Gastrocnemius medialis (tissue), 4 donors: ENCODE measurements at regions not wholly inside any gene's neighbourhood (a gene's known extent, or its start where the extent isn't known, plus 50 kb on each side); places are given as distances from the start of the nearest gene placed in this dataset.

Experiments used
- CTCF ChIP-seq, 5 experiments: fragments of 450-650 bp in 3 of 5; fragments of 200-600 bp in 2 of 5; sonication (generic) in 2 of 5; IDR thresholded peaks in 4 of 5; conservative IDR thresholded peaks in 1 of 5; 1 replicate in 4 of 5; 2 replicates in 1 of 5; pipeline ENCODE4 v1.5.1; 2016 to 2019; ENCODE audit warnings: antibody characterized with exemption in 5 of 5, mild to moderate bottlenecking in 3 of 5, moderate library complexity in 3 of 5
- POLR2A ChIP-seq, 2 donors: fragments of 450-650 bp; IDR thresholded peaks; one replicate each; pipeline ENCODE4 v1.6.1; 2017; ENCODE audit warnings: antibody characterized with exemption in 2 of 2, mild to moderate bottlenecking in 2 of 2, moderate library complexity in 2 of 2

DNA sequence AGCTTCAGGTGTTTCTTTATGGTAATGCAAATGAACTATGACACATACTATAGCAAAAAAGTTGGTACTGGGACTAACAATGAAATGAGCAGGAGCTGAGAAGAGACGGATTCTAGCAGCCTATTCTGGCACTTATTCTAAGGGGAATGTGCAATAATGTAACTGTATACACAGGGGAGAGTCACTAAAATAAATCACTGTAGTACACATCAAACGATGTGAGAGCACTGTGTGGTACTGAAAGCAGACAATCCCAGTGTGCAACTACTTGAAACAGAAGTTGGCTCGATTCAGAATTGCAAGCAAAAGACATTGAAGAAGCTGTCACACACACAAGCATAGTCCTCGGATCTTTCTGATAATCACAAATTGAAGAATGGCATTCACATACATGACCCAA lies 1713.0 kb upstream of the CDH9 start:
- no peak for TF ChIP-seq CTCF (IDR thresholded peaks at IDR 0.05 in 4 of 5, conservative IDR thresholded peaks at IDR 0.05 in 1 of 5)
- TF ChIP-seq POLR2A (IDR thresholded peaks at IDR 0.05) = no peak
